Activated CD8-positive, alpha-beta memory T cell treated with anti-CD3 and anti-CD28 coated beads for 1 hour (primary cell): ENCODE measurements at regions not wholly inside any gene's neighbourhood (a gene's known extent, or its start where the extent isn't known, plus 50 kb on each side); places are given as distances from the start of the nearest gene placed in this dataset.
"Not testable (repeated sequence)": the region's sequence is repeated elsewhere in the genome, so short reads cannot be mapped to it uniquely, and the experiment has no call there.

ENCODE experiments used
- DNase-seq, 2 donors: peaks; one replicate each; pipeline ENCODE4 v3.0.0-alpha.2; 2020; ENCODE audit warnings: low read depth in 1 of 2; ENCODE audit errors: extremely low read depth in 1 of 2

DNA sequence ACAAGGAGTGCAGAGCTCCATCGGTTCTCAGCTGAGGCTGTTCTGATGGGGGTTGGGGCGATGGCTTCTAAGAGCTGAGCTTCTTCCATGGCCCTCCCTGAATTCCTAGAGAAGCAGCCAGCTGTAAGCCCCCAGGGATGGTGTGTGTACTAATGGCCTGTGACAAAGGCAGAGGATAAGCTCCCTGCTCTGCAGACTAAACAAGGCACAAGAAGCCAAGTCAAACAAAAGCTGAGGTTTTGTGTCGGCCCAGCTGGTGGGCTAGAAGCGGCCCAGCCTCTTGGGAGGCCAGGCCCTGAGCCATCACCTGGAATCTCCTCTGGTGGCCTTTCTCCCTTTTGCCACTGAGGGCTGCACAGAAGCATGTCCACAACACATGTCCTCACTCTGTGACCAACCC lies 75.0 kb upstream of the XPA start:
- DNase-seq, result no peak

DNA sequence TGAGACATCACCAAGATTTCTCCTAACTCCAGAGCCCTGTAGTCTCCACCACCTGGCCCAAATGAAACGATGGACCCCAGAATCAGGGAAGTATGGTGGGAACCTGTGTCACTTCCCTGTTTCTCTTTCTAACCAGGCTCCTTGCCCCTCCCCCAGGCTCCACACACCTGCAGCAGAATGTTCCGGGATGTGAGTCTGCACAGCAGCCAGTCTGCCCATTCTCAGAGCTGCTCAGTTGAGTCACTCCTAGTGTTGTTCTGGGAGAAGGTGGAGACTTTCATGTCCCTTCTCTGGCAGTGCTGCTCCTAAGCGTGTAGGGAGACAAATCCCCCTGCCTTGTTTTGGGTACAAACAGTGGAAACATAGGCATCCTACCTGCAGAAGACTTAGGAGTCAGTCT lies 76.0 kb upstream of the XPA start:
- no peak for DNase-seq

DNA sequence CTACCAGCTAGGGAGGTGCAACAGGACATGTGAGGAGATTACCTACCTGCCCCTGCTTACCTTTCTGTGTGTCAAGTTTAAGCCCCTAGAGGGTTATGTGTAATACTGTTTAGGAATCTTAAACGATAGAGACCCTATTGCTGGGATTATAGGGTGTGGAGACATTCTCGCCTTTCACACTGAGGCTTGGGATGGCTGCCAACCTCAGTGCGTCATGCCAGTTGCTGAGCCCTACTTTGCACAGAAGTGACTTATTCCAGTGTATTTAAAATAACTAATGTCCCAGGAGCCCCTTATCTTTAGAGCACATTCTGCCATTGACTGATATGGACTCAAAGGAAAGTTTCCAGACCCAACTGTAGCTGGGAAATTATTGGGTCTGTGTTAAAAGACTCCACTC lies 76.6 kb upstream of the XPA start:
- no peak for DNase-seq

DNA sequence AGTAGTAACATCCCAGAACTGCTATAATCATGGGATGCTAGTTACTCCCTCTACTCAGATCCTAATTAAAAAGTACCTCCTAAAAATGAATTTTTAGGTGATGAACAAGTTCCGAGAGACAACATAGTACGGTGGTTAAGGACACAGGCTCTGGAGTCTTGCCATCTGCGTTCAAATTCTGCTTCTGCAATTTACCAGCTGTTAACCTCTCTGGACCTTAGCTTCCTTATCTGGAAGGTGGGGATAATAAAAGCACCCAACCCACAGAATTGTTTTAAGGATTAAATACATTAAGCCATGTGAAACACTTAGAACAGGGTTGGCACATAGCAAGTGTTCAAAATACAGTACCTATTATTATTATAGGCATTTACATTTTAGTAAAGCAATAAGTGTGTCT lies 77.5 kb upstream of the XPA start:
- no peak for DNase-seq

DNA sequence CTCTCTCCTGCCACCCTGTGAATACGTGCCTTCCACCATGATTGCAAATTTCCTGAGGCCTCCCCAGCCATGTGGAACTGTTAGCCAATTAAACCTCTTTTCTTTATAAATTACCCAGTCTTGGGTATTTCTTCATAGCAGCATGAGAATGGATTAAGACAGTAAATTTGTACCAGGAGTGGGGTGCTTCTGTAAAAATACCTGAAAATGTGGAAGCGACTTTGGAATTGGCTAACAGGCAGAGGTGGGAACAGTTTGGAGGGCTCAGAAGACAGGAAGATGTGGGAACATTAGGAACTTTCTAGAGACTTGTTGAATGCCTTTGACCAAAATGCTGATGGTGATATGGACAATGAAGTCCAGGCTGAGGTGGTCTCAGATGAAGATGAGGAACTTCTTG lies 74.3 kb upstream of the FOXE1 start:
- DNase-seq, result not testable (repeated sequence)

DNA sequence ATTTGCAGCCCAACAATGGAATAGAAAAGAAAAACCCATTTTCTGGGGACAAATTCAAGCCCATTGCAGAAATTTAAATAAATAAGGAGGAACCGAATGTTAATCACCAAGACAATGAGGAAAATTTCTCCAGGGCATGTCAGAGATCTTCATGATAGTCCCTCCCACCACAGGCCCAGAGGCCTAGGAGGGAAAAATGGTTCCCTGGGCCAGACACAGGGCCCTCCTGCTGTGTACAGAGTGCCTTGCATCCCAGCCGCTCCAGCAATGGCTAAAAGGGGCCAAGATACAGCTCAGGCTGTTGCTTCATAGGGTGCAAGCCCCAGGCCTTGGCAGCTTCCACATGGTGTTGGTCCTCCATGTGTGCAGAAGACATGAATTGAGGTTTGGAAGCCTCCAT lies 73.4 kb upstream of the FOXE1 start:
- DNase-seq, result no peak

DNA sequence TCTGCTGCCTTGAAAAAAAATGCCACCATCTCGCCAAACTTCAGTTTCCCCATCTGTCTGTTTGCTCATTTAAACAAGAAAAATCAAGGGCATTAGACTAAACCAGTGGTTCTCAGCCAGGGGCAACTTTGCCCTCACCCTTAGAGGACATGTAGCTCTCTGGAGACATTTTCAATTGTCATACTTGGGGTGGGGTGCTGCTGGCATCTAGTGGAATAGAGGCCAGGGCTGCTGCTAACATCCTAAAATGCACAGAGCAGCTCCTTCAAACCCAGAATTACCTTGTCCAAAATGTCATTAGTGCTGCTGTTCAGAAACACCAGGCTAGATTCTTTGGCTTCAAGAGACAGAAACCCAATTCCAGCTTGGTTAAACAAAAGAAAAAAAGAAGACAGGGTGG lies 71.1 kb upstream of the FOXE1 start:
- no peak for DNase-seq

DNA sequence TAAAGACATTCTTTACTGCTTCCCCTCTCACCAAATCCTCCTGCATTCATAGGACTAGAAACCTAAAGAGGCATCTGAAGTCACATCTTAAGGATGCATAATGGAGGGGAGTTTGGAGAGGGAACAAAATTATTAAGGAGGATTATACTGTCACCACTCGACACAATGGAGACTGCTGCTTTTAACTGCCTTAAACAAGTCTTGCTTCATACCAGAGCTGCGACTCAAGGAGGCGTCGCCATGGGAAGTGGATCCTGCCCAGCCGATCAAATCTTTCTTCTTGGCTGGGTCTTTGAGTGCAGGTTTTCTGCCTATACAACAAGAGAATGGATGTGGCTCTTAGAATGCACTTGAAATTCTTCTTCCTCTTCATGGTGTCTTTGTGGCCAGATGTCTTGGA lies 66.7 kb upstream of the FOXE1 start:
- DNase-seq, result no peak

DNA sequence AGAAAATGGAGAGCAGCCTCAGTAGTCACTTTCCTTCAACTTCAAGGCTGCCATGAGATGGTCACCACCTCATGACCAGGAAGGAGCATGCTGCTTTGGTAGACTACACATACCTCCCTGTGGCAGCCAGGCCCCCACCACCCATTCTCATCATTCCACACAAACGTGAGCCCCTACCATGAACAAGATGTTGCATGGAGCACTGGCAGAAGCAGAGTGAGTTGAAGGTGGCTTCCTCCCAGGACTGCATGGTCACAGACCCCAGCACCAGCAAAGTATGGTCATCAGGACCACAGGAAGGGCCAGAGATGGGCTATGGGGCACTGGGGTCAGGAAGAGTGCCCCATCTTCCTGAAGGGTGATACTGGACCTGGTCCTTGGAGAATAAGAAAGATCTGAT lies 65.5 kb upstream of the FOXE1 start:
- DNase-seq, result no peak

DNA sequence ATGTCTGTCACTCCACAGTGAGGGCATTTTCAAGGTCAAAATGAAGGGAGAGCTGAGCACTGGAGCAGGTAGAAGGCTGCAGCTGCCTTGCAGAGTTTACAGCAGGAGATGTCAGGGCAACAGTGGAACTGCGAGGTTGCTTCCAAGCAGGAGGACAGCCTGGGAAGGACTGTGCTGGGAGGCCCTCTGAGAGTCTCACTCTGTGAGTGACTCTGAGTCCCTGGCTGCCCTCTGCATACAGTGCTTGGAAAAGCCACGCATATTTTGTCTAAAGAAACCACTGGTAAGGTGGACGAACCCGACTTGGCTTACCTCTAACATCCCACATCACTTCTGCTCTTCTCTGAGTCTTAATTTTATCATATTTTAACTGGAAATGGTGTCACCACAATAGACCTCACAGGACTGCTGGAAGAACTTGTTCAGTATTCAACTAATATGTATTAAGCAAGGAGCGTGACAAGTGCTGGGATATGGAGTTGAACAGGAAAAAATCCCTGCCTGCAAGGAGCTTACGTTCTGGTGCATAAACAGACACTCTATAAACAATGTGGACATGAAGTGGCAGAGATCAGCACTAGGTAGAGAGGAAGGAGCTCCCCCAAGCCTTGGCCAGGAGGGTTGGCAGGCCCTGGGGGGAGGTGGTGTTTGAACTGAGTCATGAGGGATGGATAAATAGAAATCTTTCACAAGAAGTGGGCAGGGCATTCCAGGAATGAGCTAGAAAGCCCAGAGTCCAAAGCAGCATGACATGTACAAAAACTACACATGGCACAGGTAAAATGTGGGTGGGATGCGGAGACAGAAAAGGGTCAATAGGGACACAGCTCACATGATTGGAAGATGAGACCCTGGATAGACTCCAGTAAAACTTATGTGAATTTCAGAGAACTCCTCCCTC lies 64.0 kb upstream of the FOXE1 start:
- DNase-seq, result no peak

DNA sequence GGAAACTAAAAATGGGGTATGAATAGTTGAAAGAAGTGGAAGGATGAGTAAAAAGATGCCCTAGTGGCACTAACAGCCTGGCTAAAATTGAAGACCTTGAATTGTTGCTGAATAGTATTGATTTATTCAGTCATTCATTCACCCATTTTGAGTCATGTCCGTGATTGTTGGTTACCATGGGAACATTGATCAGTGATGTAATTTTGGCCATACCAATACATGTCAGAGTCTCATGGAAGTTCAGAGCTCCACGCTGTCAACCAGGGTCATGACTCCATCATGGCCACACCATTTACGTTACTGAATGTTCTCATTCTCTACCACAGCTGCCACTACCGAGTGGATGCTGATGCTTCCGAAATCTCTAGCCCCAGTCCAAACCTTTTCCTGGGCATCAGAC lies 62.5 kb upstream of the FOXE1 start:
- no peak for DNase-seq

DNA sequence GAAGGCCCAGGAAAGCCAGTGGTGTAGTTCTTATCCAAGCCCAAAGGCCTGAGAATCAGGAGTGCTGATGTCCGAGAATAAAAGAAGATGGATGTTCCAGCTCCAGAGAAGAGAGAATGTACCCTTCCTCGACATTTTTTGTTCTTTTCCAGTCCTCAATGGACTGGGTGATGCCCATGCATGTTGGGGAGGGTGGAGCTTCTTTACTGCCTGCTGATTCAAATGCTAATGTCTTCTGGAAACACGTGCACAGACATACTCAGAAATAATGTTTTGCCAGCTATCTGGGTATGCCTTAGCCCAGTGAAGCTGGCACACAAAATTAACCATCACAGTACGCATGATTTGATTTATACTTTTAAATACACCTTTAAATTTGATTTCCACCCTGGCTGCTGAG lies 61.5 kb upstream of the FOXE1 start:
- DNase-seq, result no peak

DNA sequence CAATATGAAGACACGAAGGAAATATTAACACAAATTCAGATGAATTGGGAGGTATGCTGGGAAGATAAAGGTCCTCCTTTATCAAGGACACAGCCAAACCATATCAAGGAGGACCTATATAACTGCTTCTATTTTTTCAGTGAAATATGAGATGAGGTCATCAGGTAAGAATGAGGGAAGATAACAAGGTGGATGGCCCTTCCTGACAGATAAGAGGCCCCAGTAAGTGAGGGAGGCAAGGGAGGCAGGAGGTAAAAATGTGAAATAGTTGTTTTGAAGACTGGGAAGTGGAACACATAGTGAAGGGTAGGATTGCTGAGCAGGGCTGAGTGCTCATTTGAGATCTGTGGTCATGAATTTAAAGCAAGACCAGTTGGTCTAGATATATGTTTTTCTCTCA lies 60.0 kb upstream of the FOXE1 start:
- no peak for DNase-seq

DNA sequence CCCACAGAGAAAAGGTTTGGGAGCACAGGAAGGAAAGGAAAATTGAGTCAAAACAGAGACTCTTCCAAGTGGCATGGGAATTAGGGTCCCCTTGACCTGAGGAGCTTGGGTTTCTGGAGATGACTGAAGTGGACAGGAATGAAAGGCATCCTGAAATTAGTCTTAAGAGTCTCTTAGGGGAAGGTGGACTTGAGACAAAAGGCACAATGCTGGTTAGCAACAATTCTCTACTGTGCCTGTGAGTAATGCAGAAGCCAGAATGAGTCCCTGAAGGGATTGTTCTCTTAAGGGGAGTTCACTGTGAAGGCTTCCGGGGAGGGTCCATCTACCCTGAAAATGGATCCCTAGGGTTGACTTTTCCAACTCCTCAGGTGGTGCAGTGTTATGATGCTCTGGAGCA lies 58.4 kb upstream of the FOXE1 start:
- no peak for DNase-seq

DNA sequence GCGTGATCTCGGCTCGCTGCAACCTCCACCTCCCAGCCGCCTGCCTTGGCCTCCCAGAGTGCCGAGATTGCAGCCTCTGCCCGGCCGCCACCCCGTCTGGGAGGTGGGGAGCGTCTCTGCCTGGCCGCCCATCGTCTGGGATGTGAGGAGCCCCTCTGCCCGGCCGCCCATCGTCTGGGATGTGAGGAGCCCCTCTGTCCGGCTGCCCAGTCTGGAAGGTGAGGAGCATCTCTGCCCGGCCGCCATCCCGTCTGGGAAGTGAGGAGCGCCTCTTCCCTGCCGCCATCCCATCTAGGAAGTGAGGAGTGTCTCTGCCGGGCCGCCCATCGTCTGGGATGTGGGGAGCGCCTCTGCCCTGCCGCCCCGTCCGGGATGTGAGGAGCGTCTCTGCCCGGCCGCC lies 56.9 kb upstream of the FOXE1 start:
- not testable (repeated sequence) for DNase-seq

DNA sequence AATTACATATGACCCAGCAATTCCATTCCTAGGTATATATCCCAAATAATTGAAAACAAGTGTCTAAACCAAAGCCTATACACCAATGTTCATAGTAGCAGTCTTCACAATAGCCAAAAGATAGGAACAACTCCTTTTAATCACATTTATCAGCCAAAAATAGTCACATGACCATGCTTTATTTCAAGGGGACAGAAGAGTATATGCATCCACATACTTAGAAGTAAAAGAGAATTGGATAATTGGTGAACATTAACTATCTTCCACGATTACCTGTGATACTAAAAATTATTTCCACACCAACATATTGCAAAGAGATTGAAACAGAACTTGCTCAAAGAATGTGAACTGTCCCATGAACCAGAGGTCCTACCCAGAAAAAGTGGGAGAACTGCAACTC lies 51.8 kb upstream of the FOXE1 start:
- DNase-seq, result no peak

DNA sequence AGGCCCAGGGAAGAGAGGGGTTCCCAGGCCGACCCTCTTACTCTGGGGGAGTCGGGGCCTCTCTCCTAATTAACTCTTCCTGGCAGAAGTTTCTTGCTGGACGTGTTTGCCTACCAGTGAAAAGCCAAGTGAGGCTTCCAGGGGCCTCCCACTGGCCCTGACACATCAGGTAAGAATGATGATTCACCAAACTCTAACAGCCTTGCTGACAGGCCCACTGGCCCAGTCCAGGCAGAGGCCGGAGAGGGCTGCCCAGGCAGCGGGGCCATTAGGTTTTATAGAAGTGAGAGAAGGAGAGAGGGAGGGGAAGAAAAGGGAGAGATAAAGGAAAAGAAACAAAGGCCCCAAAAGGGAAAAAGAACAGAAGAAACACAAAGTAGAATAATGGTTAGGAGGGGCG lies 50.8 kb upstream of the FOXE1 start:
- no peak for DNase-seq

DNA sequence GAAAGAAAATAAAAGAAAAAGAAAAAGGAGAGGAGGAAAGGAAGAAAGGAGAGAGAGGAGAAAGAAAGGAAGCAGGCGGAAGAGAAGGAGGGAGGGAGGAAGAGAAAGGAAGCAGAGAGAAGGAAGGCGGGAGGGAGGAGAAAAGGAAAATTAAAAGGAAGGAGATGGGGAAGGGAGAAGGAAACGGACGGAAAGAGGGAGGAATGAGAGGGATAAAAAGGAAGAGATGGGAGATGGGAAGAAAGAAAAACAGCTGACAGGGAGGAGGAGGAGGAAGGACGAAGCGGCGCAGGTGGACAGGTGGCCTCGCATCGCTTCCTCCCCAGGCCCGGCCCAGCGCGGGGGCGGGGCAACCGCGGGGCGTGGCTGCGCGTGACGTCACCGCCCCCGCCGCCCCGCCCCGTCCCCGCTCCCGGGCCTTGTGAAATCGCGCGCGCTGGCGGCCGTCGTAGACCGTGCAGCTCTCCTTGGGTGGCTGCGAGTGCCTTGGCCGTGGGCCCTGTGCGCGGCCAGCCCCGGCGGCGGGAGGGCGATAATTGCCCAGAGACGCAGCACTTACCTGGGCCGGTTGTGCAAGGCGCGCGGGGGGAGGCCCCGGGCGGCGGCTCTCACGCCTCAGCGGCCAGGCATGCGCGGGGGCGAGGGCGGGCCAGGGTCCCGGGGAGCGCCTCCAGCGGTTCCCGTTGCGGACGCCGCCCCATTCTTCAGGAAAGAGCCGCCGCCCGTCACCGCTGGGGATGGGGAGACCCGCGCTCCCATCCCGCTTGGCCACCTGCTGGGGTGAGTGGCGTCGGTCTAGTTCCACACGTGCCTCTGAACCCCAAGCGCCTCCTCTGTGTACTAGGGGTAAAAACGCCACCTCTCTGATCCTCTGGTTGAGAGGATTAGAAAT lies 49.6 kb upstream of the FOXE1 start:
- peak; percentile 26 to 67 for DNase-seq
